ENCODE measurements at regions not wholly inside any gene's neighbourhood (a gene's known extent, or its start where the extent isn't known, plus 50 kb on each side); places are given as distances from the start of the nearest gene placed in this dataset.

DNA sequence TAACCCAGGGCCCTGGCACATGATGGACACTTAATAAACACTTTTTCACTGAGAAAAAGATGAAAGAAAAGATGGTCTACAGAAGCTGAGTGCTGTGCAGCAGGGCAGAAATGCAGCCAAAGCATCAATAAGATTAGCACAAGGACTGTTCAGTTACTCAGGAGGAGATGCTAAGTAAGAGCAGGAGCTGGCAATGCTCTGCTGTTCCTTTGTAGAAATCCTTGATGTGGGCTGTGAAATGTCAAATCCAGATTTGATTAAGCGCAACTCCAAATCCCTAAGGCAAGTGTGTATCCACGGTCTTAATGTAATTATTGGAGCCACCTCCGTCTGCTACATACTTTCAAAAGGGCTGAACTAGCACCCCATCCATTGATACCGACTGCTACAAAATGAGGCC is 151.8 kb upstream of the BTG1 start:
- FAIRE-seq, result no peak

DNA sequence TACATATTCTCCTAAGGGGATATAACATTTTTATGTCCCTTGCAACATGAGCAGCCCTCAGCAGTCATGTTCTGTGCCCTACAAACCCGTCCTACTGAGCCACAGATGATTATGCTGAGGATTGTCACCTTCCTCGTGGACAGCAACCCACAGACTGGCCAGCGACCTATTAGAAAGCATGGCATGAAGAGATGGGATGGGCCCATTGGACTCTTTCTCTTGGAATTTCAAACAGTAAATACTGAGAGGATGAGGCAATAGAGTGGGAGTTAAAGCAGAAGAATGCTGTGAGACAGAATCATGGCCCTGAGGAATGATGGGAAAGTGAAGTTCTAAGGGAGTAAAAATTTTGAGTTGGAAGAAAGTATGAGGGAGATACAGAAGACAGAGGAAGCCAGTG is 149.9 kb upstream of the BTG1 start:
- FAIRE-seq, result no peak

DNA sequence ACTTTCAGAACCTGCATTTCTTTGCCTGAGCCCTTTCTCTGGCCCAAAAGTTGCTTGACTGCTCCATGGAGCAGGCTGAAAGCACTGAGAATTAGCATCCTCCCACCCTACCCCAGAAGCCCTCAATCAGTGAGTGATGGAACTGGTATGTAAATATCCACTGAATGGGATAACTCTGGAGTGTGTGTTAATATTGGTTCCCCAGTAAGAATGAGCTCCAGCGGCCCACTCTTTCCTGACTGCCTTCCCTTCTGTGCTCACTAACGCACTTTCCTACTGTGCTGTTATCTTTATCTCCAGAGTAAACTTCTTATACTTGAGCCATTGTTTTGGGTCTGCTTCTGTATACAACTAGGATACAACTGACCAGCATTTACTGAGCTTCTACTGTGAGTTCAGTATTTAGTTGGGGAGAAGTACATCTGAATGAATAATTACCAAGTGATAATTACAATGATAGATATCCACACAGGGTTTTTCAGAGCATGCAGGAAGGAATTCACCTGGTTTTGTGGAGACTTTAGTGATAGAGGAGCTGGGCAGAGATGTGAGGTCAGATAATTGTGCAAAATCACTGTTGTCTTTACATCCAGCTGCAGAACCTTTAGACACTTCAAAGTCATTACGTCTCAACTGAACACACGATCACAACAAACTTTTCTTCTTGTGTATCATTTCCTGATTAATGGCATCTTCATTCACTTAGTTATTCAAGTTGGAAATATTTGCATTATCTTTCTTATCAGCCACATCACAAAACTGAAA is 149.2 kb upstream of the BTG1 start:
- FAIRE-seq, result no peak

DNA sequence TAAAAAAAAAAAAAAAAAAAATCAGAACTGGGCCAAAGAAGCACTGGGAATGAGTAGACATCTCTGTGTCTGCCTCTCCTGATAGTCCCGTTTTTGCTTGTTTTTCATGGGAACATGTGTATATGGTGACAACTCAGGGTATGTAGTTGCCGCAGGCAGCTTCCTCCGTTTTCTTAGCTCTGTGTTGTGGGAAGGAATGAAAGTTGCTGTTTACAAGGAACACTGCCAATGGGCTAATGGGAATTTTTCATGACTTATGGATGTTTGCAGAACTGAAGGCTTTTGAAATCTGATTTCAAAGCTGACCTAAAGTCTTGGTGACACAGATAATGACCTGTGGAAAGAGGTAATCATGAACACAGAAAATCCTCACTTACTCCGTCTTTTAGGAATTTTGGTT is 146.4 kb upstream of the BTG1 start:
- FAIRE-seq, result no peak

DNA sequence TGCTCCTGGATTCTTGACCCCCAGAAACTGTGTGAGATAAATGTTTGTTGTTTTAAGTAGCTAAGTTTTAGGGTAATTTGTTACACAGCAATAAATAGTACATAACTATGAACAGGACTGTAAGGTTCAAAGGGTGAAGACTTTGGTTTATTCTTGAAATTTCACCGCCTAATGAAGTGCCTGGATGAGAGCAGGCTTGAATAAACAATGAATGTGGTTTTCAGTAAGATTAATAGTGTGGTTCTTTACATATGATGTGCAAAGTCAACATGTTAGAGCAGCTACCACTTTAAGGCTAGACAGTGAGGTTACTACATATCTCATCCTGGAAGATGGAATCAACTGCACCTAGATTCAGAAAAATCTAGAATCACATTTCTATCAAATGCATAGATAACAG is 145.2 kb upstream of the BTG1 start:
- FAIRE-seq, result no peak

DNA sequence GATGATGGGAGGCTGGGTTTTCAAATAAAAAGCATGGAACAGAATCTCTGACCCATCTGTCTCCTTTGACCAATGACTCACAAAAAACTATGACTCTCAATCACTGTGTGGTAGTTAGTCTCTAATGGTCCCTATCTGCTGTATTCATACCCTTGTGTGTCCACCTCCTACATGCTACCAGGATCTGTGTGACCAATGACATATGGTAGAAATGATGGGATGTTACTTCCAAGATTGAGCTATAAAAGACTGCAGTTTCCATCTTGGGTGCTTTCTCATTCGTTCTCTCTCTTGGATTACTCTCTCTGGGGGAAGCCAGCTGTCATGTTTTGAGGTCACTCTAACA is 144.7 kb upstream of the BTG1 start:
- FAIRE-seq, result no peak

DNA sequence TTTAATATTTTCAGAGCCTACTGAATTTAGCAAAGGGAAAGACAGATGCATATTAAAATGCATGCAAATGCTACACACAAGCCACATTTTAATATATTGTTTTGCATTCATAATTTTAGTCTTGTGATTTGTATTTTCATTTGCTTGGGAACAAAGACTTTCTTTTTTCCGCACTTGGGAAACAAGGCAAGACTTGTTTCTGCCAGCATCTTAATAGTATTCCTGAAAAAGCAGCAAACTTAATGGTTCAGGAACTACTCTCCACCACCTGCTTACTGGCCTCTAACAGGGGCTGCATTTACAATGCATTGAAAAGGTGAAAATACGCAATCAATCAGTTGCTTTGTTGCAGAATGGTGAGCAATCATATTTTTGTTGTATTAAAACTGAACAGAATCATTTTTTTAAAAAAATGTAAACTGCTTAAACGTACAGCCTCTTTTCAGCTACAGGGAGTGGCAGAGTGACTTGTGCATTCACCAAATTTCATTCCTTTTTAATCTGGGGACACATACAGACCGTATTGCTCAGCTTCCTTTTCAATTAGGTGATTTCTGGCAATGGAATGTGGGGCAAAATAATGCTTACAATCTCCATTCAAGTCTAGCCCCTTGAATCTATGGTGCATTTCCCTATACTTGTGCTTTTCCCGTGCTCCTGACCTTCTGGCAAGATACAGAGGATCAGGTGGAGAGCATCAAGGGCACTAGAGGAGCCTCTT is 144.1 kb upstream of the BTG1 start:
- FAIRE-seq, result no peak

DNA sequence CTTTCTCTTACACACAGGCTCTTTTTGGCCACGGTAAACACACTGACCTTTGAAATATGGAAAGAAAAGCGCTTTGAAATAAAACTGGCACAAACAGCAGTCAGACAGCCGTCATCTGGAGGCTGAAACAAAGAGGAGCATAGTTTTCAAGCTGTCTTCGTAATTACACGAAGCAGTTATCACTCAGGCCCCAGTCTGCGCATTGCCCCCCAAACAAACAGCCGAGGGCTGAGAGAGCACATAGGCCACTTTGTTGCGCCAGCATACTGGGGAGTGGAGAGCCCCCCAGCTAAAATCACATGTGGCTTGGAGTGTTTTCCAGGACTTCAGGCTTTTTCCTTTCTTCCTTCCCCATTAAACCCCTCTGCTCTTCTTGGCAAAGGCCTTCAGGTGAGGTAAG is 142.9 kb upstream of the BTG1 start:
- FAIRE-seq, result no peak

DNA sequence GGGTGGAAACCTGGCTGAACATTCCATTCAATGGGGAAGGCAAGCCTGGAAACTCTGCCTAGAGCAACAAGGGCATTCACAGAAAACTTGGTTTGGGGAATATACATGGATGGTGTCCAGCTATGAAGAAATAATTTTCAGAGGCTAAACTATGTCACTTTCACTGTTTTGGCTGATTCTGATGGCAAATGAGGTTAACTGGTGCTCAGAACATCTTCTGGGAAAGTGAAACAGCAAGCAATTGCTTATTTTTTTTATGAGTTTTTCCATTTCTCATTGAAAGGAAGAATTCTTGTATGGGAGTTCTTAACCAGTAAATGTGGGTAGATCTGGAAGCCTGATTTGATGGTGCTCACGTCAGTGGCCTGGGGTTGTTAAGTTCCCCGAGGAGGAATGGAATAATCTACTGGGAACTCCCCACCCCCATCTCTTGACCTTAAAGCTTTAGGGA is 132.8 kb upstream of the BTG1 start:
- FAIRE-seq, result no peak

DNA sequence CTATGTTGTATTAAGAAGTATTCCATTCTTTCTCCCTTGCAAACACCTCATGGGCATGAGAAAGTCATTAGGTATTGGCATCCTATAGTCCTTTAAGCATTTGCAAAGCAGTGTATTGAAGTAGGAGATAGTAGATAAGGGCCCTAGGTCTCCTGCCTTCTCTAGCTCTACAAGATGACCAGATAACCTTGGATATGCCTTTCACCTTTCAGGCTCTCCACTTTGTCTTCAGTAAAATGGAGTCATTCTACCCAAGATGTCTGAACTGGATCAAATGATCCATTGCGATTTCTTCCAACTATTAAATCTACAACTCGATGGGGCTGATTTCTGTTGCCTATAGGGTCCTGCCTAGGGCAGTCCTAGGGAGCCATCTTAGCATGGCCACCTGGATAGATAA is 132.1 kb upstream of the BTG1 start:
- no peak for FAIRE-seq

DNA sequence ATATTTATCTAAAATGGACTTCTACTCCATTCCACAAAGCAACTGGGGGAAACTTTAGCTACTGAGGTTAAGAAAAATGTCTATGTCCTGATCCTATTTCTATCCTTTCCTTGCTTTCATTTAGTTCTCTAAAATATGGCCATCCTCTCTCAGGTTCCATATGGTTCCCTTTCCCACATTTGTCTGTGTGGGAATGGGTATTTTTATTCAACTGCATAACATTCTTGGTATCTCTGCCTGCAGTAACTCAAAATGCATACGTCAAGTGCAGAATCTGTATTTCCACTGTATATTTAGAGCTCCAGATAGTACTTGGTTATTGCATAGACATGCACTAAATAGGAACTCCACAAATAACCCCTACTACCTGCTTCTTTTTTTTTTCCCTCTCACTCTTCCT is 130.6 kb upstream of the BTG1 start:
- no peak for FAIRE-seq

DNA sequence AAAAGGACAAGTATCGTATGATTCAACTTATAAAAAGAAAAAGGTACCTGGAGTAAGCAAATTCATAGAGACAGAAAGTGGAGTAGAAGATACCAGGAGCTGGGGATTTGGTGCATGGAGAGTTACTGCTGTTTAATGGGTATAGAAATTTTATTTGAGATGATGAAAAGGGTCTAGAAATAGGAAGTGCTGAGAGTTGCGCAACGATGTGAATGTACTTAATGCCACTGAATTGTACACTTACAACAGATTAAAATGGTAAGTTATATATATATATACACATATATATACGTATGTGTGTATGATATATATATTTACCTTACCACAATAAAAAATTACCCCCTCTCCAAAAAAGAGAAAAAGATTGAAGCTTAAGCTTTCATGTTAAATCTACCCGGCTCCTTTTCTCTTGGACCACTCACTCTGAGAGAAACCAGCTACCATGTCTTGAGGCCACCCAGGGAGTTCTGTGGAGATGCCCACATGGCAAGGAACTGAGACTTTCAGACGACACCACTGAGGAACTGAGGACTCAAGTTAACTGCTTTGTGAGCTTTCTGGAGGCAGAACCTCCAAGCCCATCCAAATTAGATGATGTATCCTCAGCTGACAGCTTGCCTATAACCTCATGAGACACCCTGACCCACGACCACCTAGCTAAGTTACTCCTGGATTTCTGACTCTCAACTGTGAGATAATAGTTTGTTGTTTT is 130.0 kb upstream of the BTG1 start:
- FAIRE-seq, result no peak

DNA sequence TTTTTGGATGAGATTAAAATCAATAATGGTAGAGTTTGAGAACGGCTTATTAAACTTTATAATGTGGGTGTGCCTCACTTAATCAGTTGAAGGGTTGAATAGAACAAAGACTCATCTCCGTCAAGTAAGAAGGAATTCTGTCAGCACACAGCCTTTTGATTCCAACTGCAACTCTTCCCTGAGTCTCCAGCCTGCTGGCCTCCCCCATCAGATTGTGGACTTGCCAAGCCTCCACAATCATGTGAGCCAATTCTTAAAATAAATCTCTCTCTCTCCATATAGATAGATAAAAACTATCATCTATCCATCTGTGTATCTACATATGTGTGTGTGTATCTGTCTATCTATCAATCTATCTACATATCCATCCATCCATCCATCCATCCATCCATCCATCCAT is 127.4 kb upstream of the BTG1 start:
- FAIRE-seq, result no peak

DNA sequence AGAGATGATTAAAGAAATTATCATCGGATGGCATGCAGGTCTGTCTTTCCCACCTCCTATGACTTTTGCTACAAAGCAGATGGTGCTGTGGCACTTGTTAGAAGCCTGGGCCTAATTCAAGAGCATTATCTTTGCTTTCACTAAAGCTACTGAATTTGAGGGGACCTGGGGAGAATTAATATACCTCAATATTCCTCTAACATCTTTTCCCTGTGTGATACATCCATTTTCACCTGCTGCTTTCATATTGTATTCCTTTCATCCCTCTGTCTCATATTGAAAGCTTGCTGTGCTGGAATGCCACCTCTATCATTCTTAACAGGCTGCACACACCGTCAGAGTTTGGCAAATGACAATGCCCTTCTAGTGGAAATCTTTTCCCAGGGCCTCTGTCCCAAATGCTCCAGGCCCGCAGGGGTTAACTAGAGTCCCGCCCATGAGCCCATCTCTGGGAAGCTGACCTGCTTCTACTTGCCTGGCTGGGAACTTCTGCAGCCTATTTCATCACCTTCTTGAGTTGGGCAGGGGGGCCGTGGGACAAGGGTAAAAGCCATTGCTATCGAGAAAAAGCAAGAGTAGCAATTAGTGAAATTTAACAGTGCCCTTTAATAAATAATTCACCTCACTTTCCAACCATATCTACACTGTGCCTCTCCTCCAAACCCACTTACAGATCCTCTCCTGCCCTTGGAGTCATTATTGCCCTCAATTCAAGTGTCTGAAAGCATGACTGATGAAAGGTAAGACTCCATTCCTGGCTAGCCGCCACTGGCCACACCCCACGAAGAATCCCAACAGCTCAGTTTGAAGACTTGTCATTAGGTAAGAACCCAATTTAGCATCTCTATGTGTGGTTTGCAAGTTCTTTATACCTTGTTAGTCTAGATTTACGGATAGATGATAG is 126.7 kb upstream of the BTG1 start:
- no peak for FAIRE-seq

DNA sequence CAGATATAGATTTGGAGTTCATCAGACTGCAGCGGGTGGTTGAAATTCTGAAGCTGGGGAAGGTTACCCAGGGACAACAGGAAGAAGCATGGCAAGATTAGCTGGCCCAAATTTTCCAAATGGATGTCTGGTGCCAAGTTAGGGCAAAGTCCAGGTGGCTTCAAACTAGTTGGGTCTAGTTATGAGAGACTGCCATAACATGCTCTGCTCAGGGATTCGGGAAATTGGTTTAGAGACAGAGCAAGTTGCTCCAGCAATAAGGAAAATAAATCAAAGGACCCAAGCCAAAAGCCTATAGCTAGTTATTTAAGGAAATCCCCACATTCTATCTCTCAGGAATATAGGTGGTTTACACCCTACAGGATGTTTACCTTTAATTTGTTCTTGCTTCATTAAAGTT is 125.7 kb upstream of the BTG1 start:
- FAIRE-seq, result no peak

DNA sequence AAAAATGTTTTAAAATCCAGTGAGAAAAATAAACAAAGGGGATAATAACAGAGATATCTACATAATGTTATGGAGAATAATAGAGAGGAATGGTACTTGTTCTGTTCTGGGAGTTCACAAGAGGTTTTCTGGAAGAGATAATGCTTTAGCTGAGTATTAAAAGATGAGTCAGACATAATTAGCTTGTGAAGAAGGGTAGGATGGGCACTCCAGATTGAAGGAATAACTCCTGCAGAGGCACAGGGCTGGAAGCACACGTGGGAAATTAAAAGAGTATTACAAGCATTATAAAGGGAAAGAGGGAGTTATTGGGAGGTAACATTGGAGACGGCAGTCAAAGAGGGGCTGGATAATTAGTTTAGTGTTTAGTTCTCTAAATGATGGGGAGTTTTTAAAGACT is 124.9 kb upstream of the BTG1 start:
- FAIRE-seq, result no peak

DNA sequence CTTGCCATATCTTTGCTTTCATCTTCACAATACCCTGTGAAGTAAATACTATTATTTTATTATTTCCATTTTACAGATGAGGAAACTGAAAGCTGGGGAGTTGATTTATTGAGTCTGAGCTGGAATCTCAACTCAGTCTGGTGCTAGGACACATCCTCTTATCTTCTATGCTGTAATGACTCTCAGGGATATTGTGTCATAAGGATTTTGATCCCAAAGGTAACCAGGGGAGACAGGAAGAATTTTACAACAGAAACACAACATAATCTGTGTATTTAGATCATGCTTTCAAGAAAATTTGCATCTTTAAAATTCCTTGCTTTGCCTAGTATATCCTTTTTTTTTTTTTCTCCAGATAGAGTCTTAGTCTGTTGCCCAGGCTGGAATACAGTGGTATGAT is 123.3 kb upstream of the BTG1 start:
- FAIRE-seq, result no peak

DNA sequence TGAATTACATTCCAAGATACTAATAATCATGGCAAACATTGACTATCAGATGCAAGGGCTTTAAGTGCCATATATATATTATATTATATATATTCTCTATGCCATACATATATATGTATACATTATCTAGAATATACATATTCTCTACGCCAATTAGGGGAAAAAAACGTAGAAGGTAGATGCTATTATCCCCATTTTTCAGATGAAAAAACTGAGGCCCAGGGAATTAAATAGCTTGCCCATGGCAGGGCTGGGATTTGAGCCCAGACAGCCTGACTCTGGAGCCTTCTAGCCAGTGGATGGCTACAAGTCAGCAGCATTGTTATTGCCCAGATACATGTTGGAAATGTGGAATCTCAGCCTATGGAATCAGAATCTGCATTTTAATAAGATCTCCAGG is 116.0 kb upstream of the BTG1 start:
- no peak for FAIRE-seq

DNA sequence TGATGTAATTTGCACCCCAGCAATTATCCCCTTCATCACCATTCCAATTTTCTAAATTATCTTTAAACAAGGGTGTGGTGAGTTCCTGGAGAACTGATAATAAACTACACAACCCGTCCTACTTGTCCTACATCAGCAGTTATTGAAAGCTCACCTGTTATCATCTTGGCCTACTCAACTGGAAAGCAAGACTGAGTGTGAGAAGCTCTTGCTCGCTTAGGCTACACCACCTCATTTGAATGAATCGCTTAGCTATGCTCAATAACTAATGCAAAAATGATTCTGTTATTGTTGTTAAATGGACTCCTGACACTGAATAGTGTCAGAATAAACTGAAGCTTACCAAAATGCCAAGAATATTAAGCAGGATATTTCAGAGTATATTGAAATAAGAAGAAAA is 115.4 kb upstream of the BTG1 start:
- FAIRE-seq, result no peak

DNA sequence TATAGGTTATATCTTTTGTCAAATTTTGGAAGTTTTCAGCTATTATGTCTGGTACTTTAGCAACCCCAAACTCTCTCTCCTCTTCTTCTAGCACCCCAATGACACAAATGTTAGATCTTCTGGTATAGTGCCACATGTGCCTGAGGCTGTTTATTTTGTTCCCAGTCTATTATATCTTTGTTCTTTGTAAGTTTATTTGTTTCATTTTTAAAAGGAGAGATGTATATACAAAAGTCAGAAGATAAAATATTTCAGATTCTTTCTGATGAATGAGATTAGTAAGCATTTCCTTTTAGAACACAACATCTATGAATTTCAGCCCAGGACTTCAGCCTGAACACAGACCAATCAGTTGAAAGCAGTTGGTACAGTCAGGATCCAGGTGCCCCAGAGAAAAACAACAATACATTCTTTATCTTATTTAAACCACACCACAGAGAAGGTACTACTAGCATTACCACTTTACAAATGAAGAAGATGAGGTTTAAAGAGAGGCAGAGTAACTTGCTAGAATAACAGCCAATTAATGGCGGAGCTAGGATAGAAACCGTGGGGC is 114.1 kb upstream of the BTG1 start:
- FAIRE-seq, result no peak

DNA sequence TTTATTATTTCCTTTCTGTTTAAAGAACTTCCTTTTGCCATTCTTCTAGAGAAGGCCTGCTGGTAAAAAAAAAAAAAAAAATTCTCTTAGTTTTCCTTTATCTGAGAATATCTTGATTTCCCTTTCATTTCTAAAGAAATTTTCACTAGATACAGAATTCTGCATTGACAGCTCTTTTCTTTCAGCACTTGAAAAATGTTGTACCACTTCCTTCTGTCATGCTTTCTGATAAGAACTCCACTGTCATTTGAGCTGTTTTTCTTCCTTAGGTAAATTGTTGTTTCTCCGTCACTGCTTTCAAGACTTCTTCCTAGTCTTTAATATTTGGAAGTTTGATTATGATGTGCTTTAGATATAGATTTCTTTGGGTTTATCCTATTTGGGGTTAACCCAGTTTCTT is 113.6 kb upstream of the BTG1 start:
- no peak for FAIRE-seq

DNA sequence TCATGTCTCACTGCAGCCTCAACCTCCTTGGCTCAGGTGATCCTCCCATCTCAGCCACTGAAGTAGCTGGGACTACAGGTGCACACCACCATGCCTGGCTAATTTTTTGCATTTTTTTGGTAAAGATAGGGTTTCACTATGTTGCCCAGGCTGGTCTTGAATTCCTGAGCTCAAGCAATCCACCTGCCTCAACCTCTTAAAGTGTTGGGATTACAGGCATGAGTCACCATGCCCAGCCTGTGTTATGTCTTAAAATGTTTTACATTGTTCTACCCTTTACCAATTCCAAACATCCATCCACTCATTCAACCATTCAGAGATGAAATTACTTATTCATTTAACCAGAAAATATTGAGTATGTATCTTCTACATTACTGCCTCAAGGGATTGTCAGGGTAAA is 111.6 kb upstream of the BTG1 start:
- FAIRE-seq, result no peak

DNA sequence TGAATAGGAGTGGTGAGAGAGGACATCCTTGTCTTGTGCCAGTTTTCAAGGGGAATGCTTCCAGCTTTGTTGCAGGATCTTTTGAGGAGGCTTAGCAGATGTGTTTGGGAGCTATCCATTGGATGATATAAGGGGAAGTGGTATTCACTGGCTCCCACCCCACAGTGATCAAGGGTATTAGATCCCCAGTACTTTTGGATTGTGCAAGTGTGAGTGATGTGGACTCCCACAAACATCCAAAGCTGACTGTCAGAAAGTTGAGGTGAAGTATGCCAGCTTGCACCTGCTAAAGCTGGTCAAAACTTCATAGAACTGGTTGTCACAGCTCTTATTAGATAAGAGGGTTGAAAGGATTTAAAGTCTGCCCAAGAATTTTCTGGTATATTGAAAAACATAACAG is 110.1 kb upstream of the BTG1 start:
- FAIRE-seq, result no peak

Measured in islet of Langerhans (tissue), 1 donor.